Lower leg skin (tissue), 3 donors: ENCODE measurements at regions not wholly inside any gene's neighbourhood (a gene's known extent, or its start where the extent isn't known, plus 50 kb on each side); places are given as distances from the start of the nearest gene placed in this dataset.

ENCODE experiments used
- POLR2A ChIP-seq, 2 donors: fragments of 450-650 bp; IDR thresholded peaks; one replicate each; pipeline ENCODE4 v1.6.1; 2016 to 2017; ENCODE audit warnings: antibody characterized with exemption in 2 of 2, mild to moderate bottlenecking in 1 of 2, moderate library complexity in 1 of 2
- TF ChIP-seq, protein P1 (sequence below), 3 donors: fragments of 450-650 bp; IDR thresholded peaks; one replicate each; pipeline ENCODE4 v1.5.1; 2016; ENCODE audit warnings: antibody characterized with exemption in 3 of 3, mild to moderate bottlenecking in 3 of 3, moderate library complexity in 2 of 3

DNA sequence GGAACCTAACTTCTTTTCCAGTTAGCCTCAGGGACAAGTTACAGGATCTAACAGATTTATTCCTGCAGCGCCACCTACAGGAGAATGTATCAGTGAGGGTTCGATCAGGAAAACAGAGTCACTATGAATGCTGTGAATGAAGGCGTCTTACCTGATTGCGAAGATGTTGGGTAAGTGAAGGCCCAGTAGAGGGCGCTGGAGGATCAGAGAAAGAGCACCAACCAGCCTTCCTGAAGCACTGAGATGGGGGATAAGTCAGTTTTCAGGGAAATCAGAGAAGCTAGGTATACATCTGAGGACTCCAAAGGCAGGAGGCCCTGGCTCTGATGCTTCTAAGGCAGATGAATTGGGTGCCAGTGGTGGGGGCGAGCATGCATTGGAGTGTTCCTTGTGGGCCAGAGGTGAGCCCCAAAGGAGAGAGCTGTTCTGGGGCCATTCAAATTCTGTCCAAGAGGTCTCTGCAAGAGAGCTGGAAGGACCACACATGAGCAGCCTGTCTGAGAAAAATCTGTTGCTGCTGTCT lies 169.9 kb upstream of the AADAT start:
- TF ChIP-seq, protein P1, sequence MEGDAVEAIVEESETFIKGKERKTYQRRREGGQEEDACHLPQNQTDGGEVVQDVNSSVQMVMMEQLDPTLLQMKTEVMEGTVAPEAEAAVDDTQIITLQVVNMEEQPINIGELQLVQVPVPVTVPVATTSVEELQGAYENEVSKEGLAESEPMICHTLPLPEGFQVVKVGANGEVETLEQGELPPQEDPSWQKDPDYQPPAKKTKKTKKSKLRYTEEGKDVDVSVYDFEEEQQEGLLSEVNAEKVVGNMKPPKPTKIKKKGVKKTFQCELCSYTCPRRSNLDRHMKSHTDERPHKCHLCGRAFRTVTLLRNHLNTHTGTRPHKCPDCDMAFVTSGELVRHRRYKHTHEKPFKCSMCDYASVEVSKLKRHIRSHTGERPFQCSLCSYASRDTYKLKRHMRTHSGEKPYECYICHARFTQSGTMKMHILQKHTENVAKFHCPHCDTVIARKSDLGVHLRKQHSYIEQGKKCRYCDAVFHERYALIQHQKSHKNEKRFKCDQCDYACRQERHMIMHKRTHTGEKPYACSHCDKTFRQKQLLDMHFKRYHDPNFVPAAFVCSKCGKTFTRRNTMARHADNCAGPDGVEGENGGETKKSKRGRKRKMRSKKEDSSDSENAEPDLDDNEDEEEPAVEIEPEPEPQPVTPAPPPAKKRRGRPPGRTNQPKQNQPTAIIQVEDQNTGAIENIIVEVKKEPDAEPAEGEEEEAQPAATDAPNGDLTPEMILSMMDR (IDR thresholded peaks at IDR 0.05): no peak
- TF ChIP-seq POLR2A (IDR thresholded peaks at IDR 0.05): no peak
